Left forelimb (tissue), 1 donor: ENCODE measurements at regions not wholly inside any gene's neighbourhood (a gene's known extent, or its start where the extent isn't known, plus 50 kb on each side); places are given as distances from the start of the nearest gene placed in this dataset.
A peak's percentile ranks its signal among the peaks of the same experiment; 100 is the strongest.
"Not testable (repeated sequence)": the region's sequence is repeated elsewhere in the genome, so short reads cannot be mapped to it uniquely, and the experiment has no call there.

Experiments
- DNase-seq: peaks from one replicate; pipeline ENCODE4 v3.0.0-alpha.2; 2018; ENCODE audit warnings: low spot score

DNA sequence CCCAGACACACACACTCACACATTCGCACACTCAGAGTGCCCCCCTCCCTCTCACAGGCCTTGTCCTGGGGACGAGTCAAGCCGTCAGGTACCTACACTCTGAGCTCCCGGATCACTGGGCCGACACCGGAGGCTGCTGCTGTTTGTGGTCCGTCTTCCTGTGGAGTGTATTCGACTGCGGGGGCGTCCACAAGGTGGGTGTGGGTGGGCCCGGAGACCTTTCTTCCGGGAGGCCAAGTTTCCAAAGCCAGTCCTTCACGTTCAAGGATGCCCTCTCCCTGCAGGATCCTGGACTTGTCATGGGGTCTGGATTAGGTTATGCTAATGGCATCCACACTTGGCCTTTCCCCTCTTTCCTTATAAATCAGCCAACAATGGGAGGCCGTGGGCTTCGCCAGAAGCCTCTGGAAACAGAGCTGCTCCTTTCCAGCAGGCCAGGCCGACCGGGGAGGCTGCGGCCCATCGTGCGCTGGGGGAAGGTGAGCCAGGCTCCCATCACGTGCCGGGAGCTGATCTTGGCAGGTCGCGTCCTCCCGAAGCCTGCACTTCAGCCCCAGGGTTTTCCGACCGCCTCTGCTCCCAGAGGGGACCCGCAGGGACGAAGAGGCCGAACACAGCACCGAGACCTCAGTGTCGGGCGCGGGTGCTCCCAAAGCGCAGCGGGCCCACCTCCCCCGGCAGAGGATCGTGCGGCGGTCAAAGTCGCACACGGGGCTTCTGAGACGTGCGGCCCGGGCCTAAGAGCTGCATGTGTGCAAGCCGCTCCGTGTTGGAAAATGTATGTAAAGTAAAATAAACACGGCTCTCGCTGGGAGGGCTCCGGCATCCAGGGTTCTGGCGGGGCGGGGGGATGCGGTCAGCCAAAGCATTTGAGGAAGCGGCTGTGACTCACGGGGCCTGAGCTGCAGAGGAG is 196.5 kb upstream of the ZNF469 start:
- peak; percentile 82 for DNase-seq

GRCh38 chr16:88186889-88187870 is 195.6 kb upstream of the ZNF469 start:
- DNase-seq: peak; percentile 61

DNA sequence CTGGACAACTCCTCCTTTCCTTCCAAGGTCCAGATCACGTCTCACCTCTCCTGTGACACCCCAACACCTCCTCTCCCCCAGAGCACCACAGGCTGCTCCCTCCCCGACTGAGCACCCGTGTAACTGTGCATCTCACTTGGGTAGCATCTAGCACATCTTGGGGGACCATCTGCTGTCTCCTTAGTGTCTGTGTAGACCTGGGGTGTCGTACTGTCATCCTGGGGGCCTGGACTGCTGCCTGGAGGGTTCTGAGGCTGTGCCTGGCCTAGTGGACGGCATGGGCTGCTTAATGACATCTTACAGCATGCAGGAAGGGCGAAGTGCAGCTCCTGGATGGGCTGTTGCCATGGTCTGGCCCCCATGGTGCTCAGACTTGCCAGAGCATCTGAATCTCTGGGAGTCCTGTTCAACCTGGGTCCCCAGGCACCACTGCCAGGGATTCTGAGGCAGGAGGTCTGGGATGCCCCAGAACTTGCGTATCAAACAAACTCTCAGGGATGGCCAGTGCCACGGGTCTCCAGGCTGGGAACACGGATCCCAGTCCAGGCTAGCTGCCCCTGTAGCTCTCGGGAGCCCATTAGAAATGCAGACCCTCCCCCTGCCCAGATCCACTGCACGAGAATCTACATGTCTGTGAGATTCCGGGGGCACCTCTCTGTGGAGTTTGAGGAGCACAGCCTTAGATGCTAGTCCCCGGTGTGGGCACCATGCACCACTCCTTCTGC is 194.4 kb upstream of the ZNF469 start:
- DNase-seq: peak; percentile 26

- not testable (repeated sequence) for DNase-seq
Measured at GRCh38 chr16:88190592-88191095, 192.1 kb upstream of the ZNF469 start.

DNA sequence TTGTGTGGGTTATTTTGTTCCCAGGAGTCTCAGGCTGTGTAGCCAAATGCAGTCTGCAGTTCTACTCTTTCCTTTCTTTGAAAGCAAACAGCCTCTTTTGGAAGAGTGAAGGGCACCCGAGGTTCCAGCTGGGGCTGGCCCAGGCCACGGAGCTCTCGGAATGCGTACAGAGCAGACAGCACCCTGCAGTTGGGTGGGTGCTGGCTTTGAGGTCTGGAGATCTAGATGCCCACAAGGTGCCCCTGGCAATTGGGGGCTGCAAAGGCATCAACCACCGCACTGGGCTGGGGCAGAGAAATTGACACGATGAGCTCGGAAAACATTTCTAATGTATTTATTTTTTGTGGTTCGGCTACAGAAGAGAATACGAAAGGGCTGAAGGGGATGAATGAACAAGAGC is 191.6 kb upstream of the ZNF469 start:
- not testable (repeated sequence) for DNase-seq

GRCh38 chr16:88192601-88193000 is 190.2 kb upstream of the ZNF469 start:
- no peak for DNase-seq

- DNase-seq: not testable (repeated sequence)
Measured at GRCh38 chr16:88193706-88194396, 188.9 kb upstream of the ZNF469 start.

GRCh38 chr16:88194397-88195268 is 188.1 kb upstream of the ZNF469 start:
- no peak for DNase-seq

DNA sequence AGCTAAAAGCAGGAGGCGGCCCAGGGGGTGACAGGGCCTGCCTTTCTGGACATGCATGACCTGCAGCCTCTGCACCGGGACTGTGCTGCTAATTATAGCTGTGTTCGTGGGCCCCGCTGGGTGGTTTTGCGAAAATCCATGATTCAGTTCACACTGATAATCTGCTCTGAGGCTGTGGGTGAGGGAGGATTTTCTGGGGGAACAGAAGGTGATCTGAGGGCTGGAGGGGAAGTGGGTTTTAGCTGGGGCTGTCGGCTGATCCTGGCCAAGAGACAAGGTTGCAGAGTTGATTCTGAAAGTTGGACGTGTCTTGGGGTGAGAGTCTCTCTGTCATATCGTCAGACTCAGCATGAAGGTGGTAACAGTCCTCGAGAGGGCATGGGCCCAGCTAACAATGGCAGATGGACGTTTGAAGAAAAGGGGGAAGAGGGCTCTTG is 187.5 kb upstream of the ZNF469 start:
- DNase-seq: no peak

DNA sequence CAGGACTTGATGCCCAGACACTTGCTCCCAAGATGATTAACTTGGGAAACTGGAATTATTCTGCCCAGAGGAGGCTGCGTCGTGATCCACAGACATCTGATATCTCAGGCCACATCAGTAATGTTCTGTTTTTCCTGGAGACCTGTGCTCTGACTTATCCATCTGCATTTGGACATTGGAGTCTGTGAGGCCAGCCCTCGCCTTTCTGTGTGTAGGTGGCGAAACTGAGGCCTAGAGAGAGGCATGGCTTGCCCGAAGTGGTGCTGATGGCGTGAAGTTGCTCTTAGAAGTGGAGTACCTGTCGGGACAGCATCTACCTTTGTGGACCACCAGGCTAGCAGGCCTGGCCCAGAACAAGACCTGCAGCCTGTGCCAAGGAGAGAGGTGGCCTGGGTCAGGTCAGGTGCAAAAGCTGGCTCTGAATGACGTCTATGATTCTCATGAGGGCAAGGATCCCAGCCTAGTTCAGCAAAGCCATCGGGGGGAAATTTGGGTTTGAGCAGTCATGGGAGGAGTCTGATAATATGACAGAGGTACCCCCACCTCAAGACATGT is 186.8 kb upstream of the ZNF469 start:
- DNase-seq: no peak

- no peak for DNase-seq
Measured at GRCh38 chr16:88196471-88197400, 186.0 kb upstream of the ZNF469 start.

DNA sequence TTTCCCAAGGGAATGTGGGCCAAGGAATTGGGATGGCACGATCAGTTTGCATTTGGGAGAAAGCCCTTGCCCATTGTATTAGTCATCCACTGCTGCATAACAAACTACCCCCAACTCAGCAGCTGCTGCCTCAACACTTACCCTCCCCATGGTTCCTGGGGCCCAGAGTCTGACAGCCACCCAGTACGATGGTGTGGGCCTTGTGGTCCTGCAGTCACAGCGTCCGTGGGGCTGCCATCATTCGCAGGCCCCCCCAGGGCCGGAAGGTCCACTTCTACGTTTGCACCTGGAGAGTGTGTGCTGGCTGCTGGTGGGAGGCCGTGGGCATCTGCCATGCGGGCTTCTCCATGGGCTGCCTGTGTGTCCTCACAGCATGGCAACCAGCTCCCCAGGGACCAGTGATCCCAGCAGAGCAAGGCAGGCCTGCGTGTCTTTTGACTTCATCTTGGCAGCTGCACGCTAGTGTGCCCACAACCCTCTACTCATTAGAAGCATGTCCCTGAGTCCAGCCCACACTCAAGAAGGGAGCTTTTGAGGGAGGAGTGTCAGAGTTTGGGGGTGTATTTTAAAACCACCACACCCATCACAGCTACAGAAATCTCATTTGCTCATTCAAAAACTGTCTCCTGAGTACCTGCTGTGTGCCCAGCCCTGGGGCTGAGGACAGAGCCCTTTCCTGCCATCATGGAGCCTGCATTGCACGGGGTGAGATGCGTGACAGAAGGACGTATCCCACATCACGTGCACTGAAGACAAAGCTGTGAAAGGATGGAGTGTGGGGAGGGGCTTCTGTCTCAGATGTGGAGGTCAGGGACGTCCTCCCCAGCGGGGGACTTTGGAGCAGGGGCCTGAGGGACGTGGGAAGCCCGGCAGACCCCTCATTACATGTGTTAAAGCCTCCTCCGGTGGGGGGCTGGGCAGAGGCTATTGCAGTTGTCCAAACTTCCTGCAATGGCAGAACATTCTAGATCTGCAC is 185.0 kb upstream of the ZNF469 start:
- no peak for DNase-seq

- not testable (repeated sequence) for DNase-seq
Measured at GRCh38 chr16:88198457-88199295, 184.1 kb upstream of the ZNF469 start.

GRCh38 chr16:88199296-88200153 is 183.2 kb upstream of the ZNF469 start:
- DNase-seq: not testable (repeated sequence)

GRCh38 chr16:88200154-88200895 is 182.4 kb upstream of the ZNF469 start:
- not testable (repeated sequence) for DNase-seq
